Neural crest cell (in vitro differentiated cells): ENCODE measurements at regions not wholly inside any gene's neighbourhood (a gene's known extent, or its start where the extent isn't known, plus 50 kb on each side); places are given as distances from the start of the nearest gene placed in this dataset.

ENCODE experiments used
- DNase-seq: peaks from one replicate; pipeline ENCODE4 v3.0.0; 2021; ENCODE audit warnings: low read depth, mixed read lengths, low spot score
- H3K27ac Mint-ChIP-seq: one replicate; pipeline ENCODE4 v1.8.0; 2021; ENCODE audit warnings: mild to moderate bottlenecking, mixed read lengths; ENCODE audit not compliant: unreplicated experiment
- H3K27me3 Mint-ChIP-seq: 2 replicates; pipeline ENCODE4 v1.8.0; 2021; ENCODE audit warnings: low read depth, mild to moderate bottlenecking, mixed read lengths
- H3K36me3 Mint-ChIP-seq: 2 replicates; pipeline ENCODE4 v1.8.0; 2021; ENCODE audit warnings: low read depth, mild to moderate bottlenecking, mixed read lengths
- H3K4me1 Mint-ChIP-seq: 2 replicates; pipeline ENCODE4 v1.8.0; 2021; ENCODE audit warnings: mixed read lengths
- H3K4me3 Mint-ChIP-seq: one replicate; pipeline ENCODE4 v1.8.0; 2021; ENCODE audit warnings: mild to moderate bottlenecking, mixed read lengths
- H3K9me3 Mint-ChIP-seq: 2 replicates; pipeline ENCODE4 v1.8.0; 2021; ENCODE audit warnings: mixed read lengths
- CTCF ChIP-seq: fragments of 200-600 bp; sonication (generic); conservative IDR thresholded peaks from 2 replicates; pipeline ENCODE4 v1.5.0; 2021; ENCODE audit warnings: antibody characterized with exemption, mild to moderate bottlenecking

GRCh38 chr2:215832791-215833190, 180.6 kb downstream of the MREG start:
- no peaks in the 10 kb centered on the region for H3K9me3 Mint-ChIP-seq
- no peaks in the 10 kb centered on the region for H3K36me3 Mint-ChIP-seq
- H3K27me3 Mint-ChIP-seq = no peaks in the 10 kb centered on the region

GRCh38 chr2:215831296-215831913, 181.9 kb downstream of the MREG start:
- Mint-ChIP-seq H3K36me3 (no peaks in the 10 kb centered on the region), H3K4me3 (no peak overlapping the region), H3K4me1 (peaks cover 28% of the 10 kb centered on the region), H3K27ac (no peak overlapping the region), H3K9me3 (no peaks in the 10 kb centered on the region), H3K27me3 (no peaks in the 10 kb centered on the region)
- no peak for DNase-seq
- TF ChIP-seq CTCF = no peak

More at GRCh38 chr2:215832791-215833190, 180.6 kb downstream of the MREG start:
- no peak for TF ChIP-seq CTCF
- no peak overlapping the region for H3K27ac Mint-ChIP-seq
- DNase-seq = no peak
- no peak overlapping the region for H3K4me3 Mint-ChIP-seq
- peaks cover 18% of the 10 kb centered on the region for H3K4me1 Mint-ChIP-seq

- DNase-seq = no peak
- Mint-ChIP-seq H3K27ac (no peak overlapping the region), H3K4me1 (peaks cover 21% of the 10 kb centered on the region), H3K27me3 (no peaks in the 10 kb centered on the region), H3K4me3 (no peak overlapping the region), H3K36me3 (no peaks in the 10 kb centered on the region), H3K9me3 (no peaks in the 10 kb centered on the region)
- no peak for TF ChIP-seq CTCF
Measured at GRCh38 chr2:215830304-215830703, 183.0 kb downstream of the MREG start.

- peaks cover 21% of the 10 kb centered on the region for H3K4me1 Mint-ChIP-seq
- no peak overlapping the region for H3K4me3 Mint-ChIP-seq
- H3K27me3 Mint-ChIP-seq = no peaks in the 10 kb centered on the region
- H3K27ac Mint-ChIP-seq = no peak overlapping the region
- DNase-seq = no peak
- no peaks in the 10 kb centered on the region for H3K36me3 Mint-ChIP-seq
- H3K9me3 Mint-ChIP-seq = no peaks in the 10 kb centered on the region
- TF ChIP-seq CTCF = no peak
Measured at GRCh38 chr2:215829261-215829660, 184.1 kb downstream of the MREG start.

GRCh38 chr2:215828528-215829184, 184.7 kb downstream of the MREG start:
- peak; percentile 30 for DNase-seq
- Mint-ChIP-seq H3K4me1 (peaks cover 18% of the 10 kb centered on the region), H3K27me3 (no peaks in the 10 kb centered on the region), H3K27ac (no peak overlapping the region), H3K4me3 (no peak overlapping the region), H3K9me3 (no peaks in the 10 kb centered on the region), H3K36me3 (no peaks in the 10 kb centered on the region)
- TF ChIP-seq CTCF = peak; percentile 71
